Skin epidermis (tissue), 12 donors: ENCODE measurements at regions not wholly inside any gene's neighbourhood (a gene's known extent, or its start where the extent isn't known, plus 50 kb on each side); places are given as distances from the start of the nearest gene placed in this dataset.

Source experiments
- H3K27ac ChIP-seq, 21 experiments: fragments of 200-600 bp; sonication (generic) in 11 of 21; one replicate each; pipeline ENCODE4 v1.5.0; 2020; ENCODE audit warnings: mild to moderate bottlenecking in 3 of 21, inconsistent platforms in 2 of 21, moderate library complexity in 2 of 21
- H3K4me3 ChIP-seq, 7 experiments: fragments of 200-600 bp; sonication (generic) in 2 of 7; one replicate each; pipeline ENCODE4 v1.5.0; 2020; ENCODE audit warnings: inconsistent platforms in 2 of 7, mild to moderate bottlenecking in 2 of 7, moderate library complexity in 1 of 7

- H3K27ac ChIP-seq: no peak overlapping the region
- no peak overlapping the region for H3K4me3 ChIP-seq
Observed at GRCh38 chr7:80563561-80564327, 51.9 kb upstream of the GNAT3 start.

GRCh38 chr7:80565554-80565953 lies 53.7 kb upstream of the GNAT3 start:
- Histone ChIP-seq H3K27ac (no peak overlapping the region), H3K4me3 (no peak overlapping the region)

- H3K4me3 ChIP-seq: no peak overlapping the region
- no peak overlapping the region for H3K27ac ChIP-seq
Observed at GRCh38 chr7:80581486-80582260, 56.8 kb upstream of the CD36 start.

GRCh38 chr7:80583901-80584300 lies 54.5 kb upstream of the CD36 start:
- H3K27ac ChIP-seq: peak overlapping the region in 1 of 21 experiments; percentile 1
- H3K4me3 ChIP-seq: no peak overlapping the region

GRCh38 chr7:80584778-80585177 lies 53.7 kb upstream of the CD36 start:
- Histone ChIP-seq H3K27ac (no peak overlapping the region), H3K4me3 (no peak overlapping the region)

GRCh38 chr7:80587538-80587937 lies 50.9 kb upstream of the CD36 start:
- no peak overlapping the region for H3K27ac ChIP-seq
- no peak overlapping the region for H3K4me3 ChIP-seq

- no peak overlapping the region for H3K27ac ChIP-seq
- no peak overlapping the region for H3K4me3 ChIP-seq
Observed at GRCh38 chr7:80588591-80588990, 49.9 kb upstream of the CD36 start.
